Right lobe of liver (tissue), 4 donors: ENCODE measurements at regions not wholly inside any gene's neighbourhood (a gene's known extent, or its start where the extent isn't known, plus 50 kb on each side); places are given as distances from the start of the nearest gene placed in this dataset.

ENCODE experiments used
- POLR2A ChIP-seq: fragments of 450-650 bp; IDR thresholded peaks from one replicate; pipeline ENCODE4 v1.6.1; 2017; ENCODE audit warnings: antibody characterized with exemption, mild to moderate bottlenecking
- TF ChIP-seq, protein P1 (sequence below), 4 donors: fragments of 200-600 bp in 3 of 4; fragments of 450-650 bp in 1 of 4; IDR thresholded peaks; one replicate each; pipeline versions ENCODE4 v1.5.1 to v1.8.0; 2016 to 2022; ENCODE audit warnings: antibody characterized with exemption in 4 of 4, mild to moderate bottlenecking in 2 of 4
- donor health status: DM: no; HTN: no; CAD: no.
- donor health status: DM: no; HTN: no; CAD: no.
- donor health status: DM: no; HTN: yes; CAD: no.

- TF ChIP-seq, protein P1, sequence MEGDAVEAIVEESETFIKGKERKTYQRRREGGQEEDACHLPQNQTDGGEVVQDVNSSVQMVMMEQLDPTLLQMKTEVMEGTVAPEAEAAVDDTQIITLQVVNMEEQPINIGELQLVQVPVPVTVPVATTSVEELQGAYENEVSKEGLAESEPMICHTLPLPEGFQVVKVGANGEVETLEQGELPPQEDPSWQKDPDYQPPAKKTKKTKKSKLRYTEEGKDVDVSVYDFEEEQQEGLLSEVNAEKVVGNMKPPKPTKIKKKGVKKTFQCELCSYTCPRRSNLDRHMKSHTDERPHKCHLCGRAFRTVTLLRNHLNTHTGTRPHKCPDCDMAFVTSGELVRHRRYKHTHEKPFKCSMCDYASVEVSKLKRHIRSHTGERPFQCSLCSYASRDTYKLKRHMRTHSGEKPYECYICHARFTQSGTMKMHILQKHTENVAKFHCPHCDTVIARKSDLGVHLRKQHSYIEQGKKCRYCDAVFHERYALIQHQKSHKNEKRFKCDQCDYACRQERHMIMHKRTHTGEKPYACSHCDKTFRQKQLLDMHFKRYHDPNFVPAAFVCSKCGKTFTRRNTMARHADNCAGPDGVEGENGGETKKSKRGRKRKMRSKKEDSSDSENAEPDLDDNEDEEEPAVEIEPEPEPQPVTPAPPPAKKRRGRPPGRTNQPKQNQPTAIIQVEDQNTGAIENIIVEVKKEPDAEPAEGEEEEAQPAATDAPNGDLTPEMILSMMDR (IDR thresholded peaks at IDR 0.05), result no peak
- TF ChIP-seq POLR2A, result no peak
These were observed 647.3 kb downstream of the BRINP1 start for GRCh38 chr9:118721923-118722322.
